GM19239 (cell line): ENCODE measurements at regions not wholly inside any gene's neighbourhood (a gene's known extent, or its start where the extent isn't known, plus 50 kb on each side); places are given as distances from the start of the nearest gene placed in this dataset.
A peak's percentile ranks its signal among the peaks of the same experiment; 100 is the strongest.

Source experiments
- DNase-seq: peaks from one replicate; pipeline ENCODE4 v3.0.0; 2011; ENCODE audit warnings: low spot score; ENCODE audit not compliant: insufficient read length
- FAIRE-seq: peaks from 2 replicates; lab custom pipeline; 2011; peaks lifted over from hg19 to GRCh38; lab: Jason Lieb, UNC

GRCh38 chr17:55668312-55668920 lies 54.2 kb downstream of the TMEM100 start:
- FAIRE-seq (no peak), DNase-seq (no peak)

- FAIRE-seq (no peak), DNase-seq (no peak)
Observed at GRCh38 chr17:55666806-55667205, 55.9 kb downstream of the TMEM100 start.

- peak; percentile 88 for FAIRE-seq
- DNase-seq: peak; percentile 23
Observed at GRCh38 chr17:55664287-55664686, 58.4 kb downstream of the TMEM100 start.

GRCh38 chr17:55663400-55663799 lies 59.3 kb downstream of the TMEM100 start:
- no peak for FAIRE-seq
- DNase-seq: no peak

GRCh38 chr17:55661963-55662834 lies 60.5 kb downstream of the TMEM100 start:
- no peak for DNase-seq
- FAIRE-seq: no peak

GRCh38 chr17:55661256-55661758 lies 61.4 kb downstream of the TMEM100 start:
- DNase-seq (no peak), FAIRE-seq (no peak)

GRCh38 chr17:55660178-55660886 lies 62.3 kb downstream of the TMEM100 start:
- peak; percentile 70 for FAIRE-seq
- no peak for DNase-seq

GRCh38 chr17:55659661-55660060 lies 63.0 kb downstream of the TMEM100 start:
- DNase-seq (no peak), FAIRE-seq (no peak)

GRCh38 chr17:55655777-55656176 lies 66.9 kb downstream of the TMEM100 start:
- no peak for DNase-seq
- FAIRE-seq: no peak

GRCh38 chr17:55654821-55655220 lies 67.8 kb downstream of the TMEM100 start:
- FAIRE-seq (no peak), DNase-seq (no peak)

GRCh38 chr17:55654022-55654421 lies 68.6 kb downstream of the TMEM100 start:
- FAIRE-seq: no peak
- DNase-seq: no peak

- FAIRE-seq: peak; percentile 64
- no peak for DNase-seq
Observed at GRCh38 chr17:55652825-55653224, 69.8 kb downstream of the TMEM100 start.

GRCh38 chr17:55652114-55652823 lies 70.4 kb downstream of the TMEM100 start:
- FAIRE-seq: no peak
- DNase-seq: no peak

- FAIRE-seq (no peak), DNase-seq (no peak)
Observed at GRCh38 chr17:55649957-55650597, 72.6 kb downstream of the TMEM100 start.

GRCh38 chr17:55648086-55648485 lies 74.6 kb downstream of the TMEM100 start:
- no peak for FAIRE-seq

GRCh38 chr17:55645361-55645760 lies 77.3 kb downstream of the TMEM100 start:
- FAIRE-seq: no peak
- no peak for DNase-seq

More at GRCh38 chr17:55648086-55648485, 74.6 kb downstream of the TMEM100 start:
- DNase-seq: no peak

- DNase-seq: no peak
- FAIRE-seq: no peak
Observed at GRCh38 chr17:55644346-55644745, 78.3 kb downstream of the TMEM100 start.

- FAIRE-seq: no peak
- no peak for DNase-seq
Observed at GRCh38 chr17:55642741-55643140, 79.9 kb downstream of the TMEM100 start.

GRCh38 chr17:55641676-55642081 lies 81.0 kb downstream of the TMEM100 start:
- DNase-seq (no peak), FAIRE-seq (peak; percentile 89)

- FAIRE-seq (no peak), DNase-seq (no peak)
Observed at GRCh38 chr17:55639096-55639495, 83.6 kb downstream of the TMEM100 start.
